Ovary (tissue), 3 donors: ENCODE measurements at regions not wholly inside any gene's neighbourhood (a gene's known extent, or its start where the extent isn't known, plus 50 kb on each side); places are given as distances from the start of the nearest gene placed in this dataset.

Experiments used
- POLR2A ChIP-seq: fragments of 450-650 bp; IDR thresholded peaks from one replicate; pipeline ENCODE4 v1.6.1; 2017; ENCODE audit warnings: antibody characterized with exemption, mild to moderate bottlenecking, moderate library complexity
- TF ChIP-seq, protein P1 (sequence below), 3 donors: fragments of 450-650 bp in 2 of 3; fragments of 200-600 bp in 1 of 3; IDR thresholded peaks; one replicate each; pipeline versions ENCODE4 v1.5.1 to v1.8.0; 2016 to 2022; ENCODE audit warnings: antibody characterized with exemption in 3 of 3, mild to moderate bottlenecking in 1 of 3
- donor health status: DM: no; HTN: no; CAD: no.

DNA sequence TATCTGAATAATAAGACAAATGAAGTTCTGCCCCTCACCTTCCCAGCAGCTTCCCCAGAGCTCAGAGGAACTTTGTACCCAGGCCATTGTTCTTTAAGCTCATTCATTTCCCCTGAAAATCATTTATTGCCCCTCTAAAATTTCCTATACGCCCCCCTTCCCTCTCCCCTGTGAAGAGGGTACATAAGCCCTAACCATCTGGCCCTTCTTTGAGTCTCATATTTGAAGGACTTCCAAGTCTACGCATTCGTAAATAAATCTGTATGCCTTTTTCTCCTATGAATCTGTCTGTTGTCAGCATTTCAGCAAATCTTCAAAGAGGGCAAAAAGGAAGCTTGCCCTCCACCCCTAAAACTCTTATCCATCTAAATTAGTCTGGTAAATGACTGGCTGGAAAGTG is 73.1 kb upstream of the DST start:
- TF ChIP-seq, protein P1, sequence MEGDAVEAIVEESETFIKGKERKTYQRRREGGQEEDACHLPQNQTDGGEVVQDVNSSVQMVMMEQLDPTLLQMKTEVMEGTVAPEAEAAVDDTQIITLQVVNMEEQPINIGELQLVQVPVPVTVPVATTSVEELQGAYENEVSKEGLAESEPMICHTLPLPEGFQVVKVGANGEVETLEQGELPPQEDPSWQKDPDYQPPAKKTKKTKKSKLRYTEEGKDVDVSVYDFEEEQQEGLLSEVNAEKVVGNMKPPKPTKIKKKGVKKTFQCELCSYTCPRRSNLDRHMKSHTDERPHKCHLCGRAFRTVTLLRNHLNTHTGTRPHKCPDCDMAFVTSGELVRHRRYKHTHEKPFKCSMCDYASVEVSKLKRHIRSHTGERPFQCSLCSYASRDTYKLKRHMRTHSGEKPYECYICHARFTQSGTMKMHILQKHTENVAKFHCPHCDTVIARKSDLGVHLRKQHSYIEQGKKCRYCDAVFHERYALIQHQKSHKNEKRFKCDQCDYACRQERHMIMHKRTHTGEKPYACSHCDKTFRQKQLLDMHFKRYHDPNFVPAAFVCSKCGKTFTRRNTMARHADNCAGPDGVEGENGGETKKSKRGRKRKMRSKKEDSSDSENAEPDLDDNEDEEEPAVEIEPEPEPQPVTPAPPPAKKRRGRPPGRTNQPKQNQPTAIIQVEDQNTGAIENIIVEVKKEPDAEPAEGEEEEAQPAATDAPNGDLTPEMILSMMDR (IDR thresholded peaks at IDR 0.05) = no peak
- no peak for TF ChIP-seq POLR2A
